Right renal pelvis (tissue), 4 donors: ENCODE measurements at regions not wholly inside any gene's neighbourhood (a gene's known extent, or its start where the extent isn't known, plus 50 kb on each side); places are given as distances from the start of the nearest gene placed in this dataset.

Source experiments
- DNase-seq, 4 donors: peaks; one replicate each; pipeline ENCODE4 v3.0.0-alpha.2; 2013; ENCODE audit warnings: low read depth in 4 of 4, low spot score in 3 of 4, missing footprints in 1 of 4

DNA sequence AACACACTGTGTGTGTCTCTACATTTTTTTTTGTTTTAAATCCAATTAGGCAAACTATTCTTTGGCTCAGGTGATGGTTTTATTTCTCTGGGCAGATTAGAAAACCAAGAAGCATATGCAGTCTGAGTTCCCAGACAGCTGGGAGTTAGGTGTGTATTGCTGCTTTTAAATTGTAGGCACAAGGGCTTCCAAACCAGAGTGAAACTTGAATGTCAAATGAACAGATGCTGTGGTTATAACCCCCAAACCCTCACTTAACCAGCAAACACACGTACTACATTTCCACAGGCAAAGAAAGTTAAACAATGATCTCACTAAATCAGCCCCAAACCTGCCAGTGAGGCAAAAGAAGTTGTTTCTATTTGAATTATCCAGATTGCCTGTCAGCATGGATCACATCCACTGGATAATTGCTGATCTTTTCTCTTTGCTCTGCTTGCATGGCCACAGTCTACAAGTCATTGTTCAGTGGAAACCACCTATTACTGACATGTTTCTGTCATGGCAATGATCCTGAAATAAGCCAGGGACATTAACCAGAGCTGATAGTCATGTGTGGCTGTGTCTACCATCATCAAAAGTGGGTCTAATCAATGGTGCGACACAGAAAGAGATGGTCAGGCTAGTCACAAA lies 576.5 kb upstream of the PLXNA2 start:
- no peak for DNase-seq

GRCh38 chr1:208821939-208822338 lies 577.8 kb upstream of the PLXNA2 start:
- DNase-seq, result no peak

- DNase-seq, result no peak
Measured at GRCh38 chr1:208825300-208825699, 581.1 kb upstream of the PLXNA2 start.

GRCh38 chr1:208829595-208829994 lies 585.4 kb upstream of the PLXNA2 start:
- no peak for DNase-seq

- peak in 3 of 4 donors; percentile 32 to 56 (median 51) for DNase-seq
Measured at GRCh38 chr1:208834381-208835096, 590.4 kb upstream of the PLXNA2 start.

DNA sequence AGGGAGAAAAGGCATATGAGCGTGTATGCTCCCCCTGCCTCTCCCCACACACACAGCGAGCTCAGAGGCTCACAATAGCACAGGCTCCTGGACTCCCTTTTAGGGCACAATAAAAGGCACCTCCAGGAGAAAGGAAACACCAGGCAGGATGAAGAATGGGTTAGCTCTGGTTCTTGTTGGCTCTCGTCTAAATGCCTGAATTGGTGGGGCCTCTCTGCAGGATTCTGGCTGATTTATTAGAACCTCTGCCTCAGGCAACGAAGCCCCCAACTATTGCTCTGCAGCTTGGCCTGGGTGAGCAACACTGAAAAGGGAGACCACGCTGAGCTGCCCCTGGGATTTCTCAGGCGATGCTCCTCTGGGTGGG lies 590.9 kb upstream of the PLXNA2 start:
- DNase-seq, result peak in 2 of 4 donors; percentile 16 to 20

- no peak for DNase-seq
Measured at GRCh38 chr1:208835781-208836180, 591.6 kb upstream of the PLXNA2 start.

GRCh38 chr1:208837242-208837641 lies 593.1 kb upstream of the PLXNA2 start:
- DNase-seq, result no peak

GRCh38 chr1:208841436-208841835 lies 597.3 kb upstream of the PLXNA2 start:
- no peak for DNase-seq

GRCh38 chr1:208842451-208842850 lies 598.3 kb upstream of the PLXNA2 start:
- no peak for DNase-seq

- DNase-seq, result no peak
Measured at GRCh38 chr1:208844158-208844557, 600.0 kb upstream of the PLXNA2 start.

GRCh38 chr1:208848854-208849253 lies 604.7 kb upstream of the PLXNA2 start:
- no peak for DNase-seq

- no peak for DNase-seq
Measured at GRCh38 chr1:208850442-208850841, 606.3 kb upstream of the PLXNA2 start.

DNA sequence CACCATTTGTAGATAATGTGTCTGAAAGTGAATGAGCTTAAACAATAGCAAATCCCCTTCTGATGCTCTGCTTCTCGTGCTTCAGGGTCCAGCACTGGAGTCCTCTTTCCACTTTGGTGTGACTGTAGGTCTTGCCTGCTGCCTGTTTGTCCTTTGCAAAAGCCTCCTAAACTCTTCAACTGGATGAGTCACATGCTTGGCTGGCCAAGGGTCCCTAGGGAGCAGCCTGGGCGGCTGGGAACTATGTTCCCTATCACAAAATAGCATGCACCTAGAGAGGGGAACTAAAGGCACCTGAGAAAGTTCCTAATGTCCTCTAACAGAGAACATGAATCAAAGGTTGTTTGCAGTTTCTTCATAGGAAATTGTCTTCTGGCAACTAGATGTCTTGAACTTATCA lies 607.2 kb upstream of the PLXNA2 start:
- DNase-seq, result no peak

GRCh38 chr1:208852911-208853310 lies 608.7 kb upstream of the PLXNA2 start:
- no peak for DNase-seq

GRCh38 chr1:208855403-208855802 lies 611.2 kb upstream of the PLXNA2 start:
- no peak for DNase-seq

DNA sequence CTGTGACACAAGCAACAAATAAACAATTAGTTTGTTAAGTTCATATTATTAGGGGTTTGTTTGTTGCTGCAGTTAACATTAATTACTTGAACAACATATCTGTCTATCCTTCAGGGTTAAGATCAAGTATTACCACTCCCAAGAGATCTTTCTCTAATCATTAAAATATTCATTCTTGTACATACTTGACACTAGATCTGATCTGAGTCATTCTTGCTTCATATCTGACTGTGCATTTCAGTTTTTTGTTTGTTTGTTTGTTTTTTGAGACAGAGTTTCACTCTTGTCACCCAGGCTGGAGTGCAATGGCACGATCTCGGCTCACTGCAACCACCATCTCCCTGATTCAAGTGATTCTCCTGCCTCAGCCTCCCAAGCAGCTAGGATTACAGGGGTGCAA lies 613.3 kb upstream of the PLXNA2 start:
- DNase-seq, result no peak

GRCh38 chr1:208858738-208859137 lies 614.6 kb upstream of the PLXNA2 start:
- no peak for DNase-seq

- no peak for DNase-seq
Measured at GRCh38 chr1:208864366-208864965, 620.3 kb upstream of the PLXNA2 start.

- DNase-seq, result no peak
Measured at GRCh38 chr1:208866386-208866955, 622.3 kb upstream of the PLXNA2 start.

GRCh38 chr1:208868554-208868953 lies 624.4 kb upstream of the PLXNA2 start:
- DNase-seq, result no peak

GRCh38 chr1:208874915-208875314 lies 630.7 kb upstream of the PLXNA2 start:
- DNase-seq, result no peak
